SKM-1 treated with dmso at 0.1 percent for 144 hours (cell line): ENCODE measurements at regions not wholly inside any gene's neighbourhood (a gene's known extent, or its start where the extent isn't known, plus 50 kb on each side); places are given as distances from the start of the nearest gene placed in this dataset.
"Not testable (repeated sequence)": the region's sequence is repeated elsewhere in the genome, so short reads cannot be mapped to it uniquely, and the experiment has no call there.

ENCODE experiments used
- DNase-seq: peaks from one replicate; lab custom pipeline; 2025; ENCODE audit not compliant: unreplicated experiment; lab: John Stamatoyannopoulos, UW

- no peak for DNase-seq
Observed at GRCh38 chr12:4193821-4194220, 79.7 kb upstream of the CCND2 start.

DNA sequence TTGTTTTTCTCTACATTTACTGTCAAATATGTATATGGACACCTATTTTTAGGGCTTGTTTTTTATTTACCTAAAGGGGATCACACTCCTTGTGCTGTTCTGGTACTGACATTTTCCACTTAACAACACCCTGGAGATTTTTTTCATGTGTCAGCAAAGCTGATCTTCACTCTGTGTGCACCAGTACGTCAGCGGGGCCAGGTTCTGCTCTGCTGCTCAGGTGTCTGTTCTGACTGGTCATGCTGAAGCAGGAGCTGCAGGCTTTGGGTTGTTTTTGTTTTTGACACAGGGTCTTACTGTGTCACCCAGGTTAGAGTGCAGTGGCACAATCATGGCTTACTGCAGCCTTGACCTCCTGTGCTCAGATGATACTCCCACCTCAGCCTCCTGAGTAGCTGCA is 81.9 kb upstream of the CCND2 start:
- no peak for DNase-seq

GRCh38 chr12:4191149-4191548 is 82.4 kb upstream of the CCND2 start:
- no peak for DNase-seq

DNA sequence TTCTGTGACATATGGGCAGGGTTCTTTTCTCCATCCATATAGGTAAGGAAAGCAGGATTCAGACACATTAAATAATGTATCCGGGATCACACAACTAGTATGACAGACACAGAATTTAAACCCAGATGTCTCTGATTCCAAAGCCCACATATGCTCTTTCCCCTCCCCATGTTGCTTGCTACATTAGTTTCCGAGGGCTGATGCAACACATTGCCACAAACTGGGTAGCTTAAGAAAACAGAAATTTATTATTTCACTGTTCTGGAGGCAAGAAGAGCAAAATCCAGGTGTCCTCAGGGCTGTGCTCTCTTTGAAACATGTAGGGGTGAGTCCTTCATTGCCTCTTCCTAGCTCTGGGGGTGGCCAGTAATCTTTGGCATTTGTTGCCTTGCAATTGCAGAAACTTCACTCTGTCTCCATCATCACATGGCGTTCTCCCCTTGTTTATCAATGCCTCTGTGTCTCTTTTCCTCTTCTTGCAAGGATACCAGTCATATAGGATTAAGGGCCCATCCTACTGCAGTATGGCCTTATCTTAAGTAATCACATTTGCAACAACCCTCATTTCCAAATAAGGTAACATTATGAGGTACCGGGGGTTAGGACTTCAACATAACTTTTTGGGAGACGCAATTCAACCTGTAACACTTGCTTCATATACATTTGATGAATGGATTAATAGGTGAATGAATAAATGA is 83.0 kb upstream of the CCND2 start:
- no peak for DNase-seq

DNA sequence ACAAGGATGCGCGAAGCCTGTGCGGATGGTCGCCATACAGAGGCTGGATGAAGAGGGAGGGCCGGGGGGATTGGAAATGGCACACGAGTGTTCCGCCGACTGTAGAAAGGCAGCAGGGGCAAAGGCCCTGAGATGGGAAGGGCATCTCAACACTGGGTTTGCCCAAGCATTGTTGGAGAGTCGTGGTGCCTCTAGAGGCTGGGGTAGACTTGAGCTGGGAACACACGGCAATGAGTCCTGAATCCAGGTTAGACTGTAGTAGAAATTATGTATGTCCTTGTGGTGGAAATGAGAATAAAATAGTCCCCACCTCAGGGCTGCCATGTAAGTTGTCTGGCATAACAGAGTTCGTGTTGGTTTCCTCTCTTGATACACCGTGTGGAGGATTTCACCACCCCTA is 83.8 kb upstream of the CCND2 start:
- DNase-seq: no peak

DNA sequence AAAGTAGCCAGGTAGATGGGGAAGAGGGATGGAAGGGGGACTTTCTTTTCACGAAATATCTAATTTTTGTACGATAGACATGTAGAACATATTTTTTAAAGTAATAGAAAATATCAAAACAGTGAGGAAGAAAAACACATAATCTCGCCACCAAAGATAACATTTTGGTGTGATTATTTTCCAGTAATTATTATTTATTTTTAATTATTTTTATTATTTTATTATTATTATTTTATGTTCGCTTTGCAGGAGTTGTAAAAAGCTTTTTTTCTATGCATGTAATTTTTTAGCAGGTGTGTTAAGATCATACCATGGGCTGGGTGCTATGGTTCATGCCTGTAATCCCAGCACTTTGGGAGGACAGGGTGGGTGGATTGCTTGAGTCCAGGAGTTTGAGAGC is 85.6 kb upstream of the CCND2 start:
- no peak for DNase-seq

DNA sequence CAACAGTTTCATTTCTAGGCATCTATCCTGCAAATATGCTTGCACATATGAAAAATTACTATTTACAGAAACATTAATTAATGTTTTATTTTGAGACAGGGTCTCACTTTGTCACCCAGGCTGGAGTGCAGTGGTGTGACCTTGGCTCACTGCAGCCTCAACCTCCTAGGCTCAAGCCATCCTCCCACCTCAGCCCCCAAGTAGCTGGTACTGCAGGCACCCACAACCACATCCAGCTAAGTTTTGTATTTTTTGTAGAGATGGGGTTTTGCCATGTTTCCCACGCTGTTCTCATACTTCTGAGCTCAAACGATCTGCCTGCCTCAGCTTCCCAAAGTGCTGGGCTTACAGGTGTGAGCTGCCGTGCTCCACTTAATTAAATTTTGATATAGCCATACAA is 86.2 kb upstream of the CCND2 start:
- DNase-seq: not testable (repeated sequence)

DNA sequence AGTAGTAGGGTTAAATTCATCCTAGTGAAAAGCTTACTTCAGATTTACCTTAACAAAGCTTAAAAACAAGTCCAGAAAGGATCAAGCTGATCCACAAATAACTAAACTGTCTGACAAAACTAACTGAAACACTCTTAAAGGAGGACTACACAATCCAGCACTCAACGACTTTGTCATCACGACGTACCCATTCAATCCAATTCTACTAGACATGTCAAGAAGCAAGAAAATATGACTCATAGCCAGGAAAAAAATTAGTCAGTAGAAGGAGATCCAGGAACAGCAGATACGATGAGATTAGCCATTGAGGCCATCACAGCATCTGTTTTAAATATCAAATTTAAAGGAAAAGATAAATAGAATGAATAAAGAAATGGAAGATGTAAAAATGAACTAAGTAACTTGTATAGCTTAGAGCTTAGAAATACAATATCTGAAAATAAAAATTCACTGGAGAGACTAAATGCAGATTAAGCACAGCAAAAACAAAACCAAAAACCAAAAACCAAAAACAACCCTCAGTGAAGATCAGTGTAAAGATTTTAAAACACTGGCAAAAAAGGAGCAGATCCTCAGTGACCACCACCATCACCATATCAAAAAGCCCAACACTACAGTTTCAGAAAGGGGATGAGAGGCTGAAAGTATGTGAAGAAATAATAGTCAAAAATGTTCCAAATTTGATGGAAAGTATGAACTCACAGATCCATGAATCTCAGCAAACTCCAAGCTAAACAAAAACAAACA is 95.0 kb upstream of the CCND2 start:
- no peak for DNase-seq

GRCh38 chr12:4177262-4177661 is 96.3 kb upstream of the CCND2 start:
- DNase-seq: peak; percentile 38

DNA sequence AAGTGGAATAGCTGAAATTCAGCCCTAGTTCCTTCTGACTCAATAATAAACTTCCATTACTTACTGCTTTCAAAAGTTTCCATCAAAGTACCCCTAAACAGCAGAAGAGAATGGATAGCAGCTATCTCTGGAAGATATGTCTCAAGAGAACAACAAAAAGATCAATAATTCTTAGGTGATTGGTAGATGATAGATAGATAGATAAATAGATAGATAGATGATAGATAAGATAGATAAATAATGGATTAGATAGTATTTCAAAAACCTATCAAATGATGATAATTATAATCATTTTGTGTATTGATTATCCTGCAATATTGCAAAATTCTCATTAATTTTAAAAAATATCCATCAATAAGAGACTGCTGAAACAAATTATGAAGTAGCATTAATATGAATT is 97.4 kb upstream of the CCND2 start:
- DNase-seq: no peak

GRCh38 chr12:4174417-4174816 is 99.1 kb upstream of the CCND2 start:
- DNase-seq: no peak

GRCh38 chr12:4172999-4173398 is 100.6 kb upstream of the CCND2 start:
- no peak for DNase-seq

DNA sequence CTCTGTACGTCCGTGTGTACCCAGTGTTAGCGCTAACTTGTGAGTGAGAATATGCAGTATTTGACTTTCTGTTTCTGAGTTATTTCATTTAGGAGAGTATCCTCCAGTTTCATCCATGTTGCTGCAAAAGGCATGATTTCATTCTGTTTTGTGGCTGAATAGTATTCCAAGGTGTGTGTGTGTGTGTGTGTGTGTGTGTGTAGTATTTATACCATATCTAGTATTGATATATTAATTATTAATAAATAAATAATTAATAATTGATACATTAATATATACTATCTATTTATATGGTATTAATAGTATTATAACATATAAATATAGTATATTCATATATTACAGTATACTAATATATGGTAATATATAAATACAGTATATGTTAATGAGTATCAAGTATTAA is 101.8 kb upstream of the CCND2 start:
- DNase-seq: no peak

DNA sequence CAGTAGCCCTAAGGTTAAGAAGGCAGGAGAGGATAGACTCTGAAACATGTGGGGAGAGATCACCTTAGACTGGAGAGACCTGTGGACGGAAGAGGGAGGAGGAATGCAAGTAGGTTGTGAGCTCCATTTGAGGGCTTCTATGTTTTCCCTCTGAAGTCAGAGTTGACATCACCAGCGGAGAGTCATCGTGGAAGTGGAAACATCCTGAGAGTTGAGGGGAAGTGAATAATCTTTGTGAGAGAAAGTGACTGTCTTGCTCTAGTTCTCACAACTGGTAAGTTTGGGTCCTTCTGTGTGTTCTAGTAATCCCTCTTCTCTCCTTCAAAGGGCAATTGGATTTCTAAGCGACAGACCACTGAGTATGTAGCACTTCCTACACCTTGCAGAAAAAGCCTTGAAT is 103.6 kb upstream of the CCND2 start:
- no peak for DNase-seq

- no peak for DNase-seq
Observed at GRCh38 chr12:4169531-4169930, 104.0 kb upstream of the CCND2 start.

- no peak for DNase-seq
Observed at GRCh38 chr12:4168036-4168435, 105.5 kb upstream of the CCND2 start.

DNA sequence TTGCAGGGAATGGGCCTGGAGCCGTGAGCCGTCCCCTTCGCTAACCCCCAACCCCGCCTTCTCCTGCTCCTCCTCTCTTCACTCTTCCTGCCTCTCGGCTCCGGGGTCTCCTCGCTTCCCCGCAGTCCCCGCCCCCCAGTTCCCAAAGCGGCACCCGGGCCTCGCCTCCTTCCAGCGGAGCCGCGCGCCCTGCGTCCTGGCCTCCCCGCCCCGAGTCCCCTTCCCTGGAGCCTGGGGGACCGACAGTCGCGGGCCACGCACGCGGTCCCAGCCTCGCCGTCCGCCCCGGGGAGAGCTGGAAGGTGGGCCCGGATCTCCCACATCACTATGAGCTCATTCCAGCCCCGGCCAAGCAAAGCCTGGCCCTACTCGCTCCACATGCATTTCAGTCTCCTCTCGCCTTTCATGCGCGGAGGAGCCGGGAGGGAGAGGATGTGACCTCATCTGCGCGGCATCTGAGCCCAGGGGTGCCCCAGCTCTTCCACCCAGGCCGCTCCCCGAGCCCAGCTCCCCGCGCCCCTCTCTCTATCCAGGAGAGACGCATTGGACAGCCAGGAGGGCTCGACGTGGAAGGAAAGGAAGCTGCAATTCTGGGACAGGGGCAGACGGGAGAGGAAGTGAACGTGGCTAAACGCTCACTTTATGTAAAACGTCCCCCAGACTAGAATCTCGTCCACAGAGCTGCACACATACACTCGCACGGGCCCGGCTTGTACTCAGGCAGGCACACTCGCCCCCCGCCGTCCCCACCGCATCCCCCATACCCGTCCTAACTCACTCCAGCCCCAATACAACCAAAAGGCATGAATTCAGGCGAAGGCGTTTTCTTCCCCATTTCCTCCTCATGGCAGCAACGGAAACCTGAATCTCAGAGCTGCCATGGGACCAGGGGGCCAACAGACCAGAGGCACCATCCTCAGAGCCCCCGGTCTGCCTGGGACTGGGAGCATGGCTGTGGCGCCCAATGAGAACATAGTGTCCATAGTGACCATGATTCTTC is 108.7 kb upstream of the CCND2 start:
- DNase-seq: no peak

- no peak for DNase-seq
Observed at GRCh38 chr12:4164188-4164558, 109.4 kb upstream of the CCND2 start.

GRCh38 chr12:4161718-4162117 is 111.8 kb upstream of the CCND2 start:
- DNase-seq: no peak

DNA sequence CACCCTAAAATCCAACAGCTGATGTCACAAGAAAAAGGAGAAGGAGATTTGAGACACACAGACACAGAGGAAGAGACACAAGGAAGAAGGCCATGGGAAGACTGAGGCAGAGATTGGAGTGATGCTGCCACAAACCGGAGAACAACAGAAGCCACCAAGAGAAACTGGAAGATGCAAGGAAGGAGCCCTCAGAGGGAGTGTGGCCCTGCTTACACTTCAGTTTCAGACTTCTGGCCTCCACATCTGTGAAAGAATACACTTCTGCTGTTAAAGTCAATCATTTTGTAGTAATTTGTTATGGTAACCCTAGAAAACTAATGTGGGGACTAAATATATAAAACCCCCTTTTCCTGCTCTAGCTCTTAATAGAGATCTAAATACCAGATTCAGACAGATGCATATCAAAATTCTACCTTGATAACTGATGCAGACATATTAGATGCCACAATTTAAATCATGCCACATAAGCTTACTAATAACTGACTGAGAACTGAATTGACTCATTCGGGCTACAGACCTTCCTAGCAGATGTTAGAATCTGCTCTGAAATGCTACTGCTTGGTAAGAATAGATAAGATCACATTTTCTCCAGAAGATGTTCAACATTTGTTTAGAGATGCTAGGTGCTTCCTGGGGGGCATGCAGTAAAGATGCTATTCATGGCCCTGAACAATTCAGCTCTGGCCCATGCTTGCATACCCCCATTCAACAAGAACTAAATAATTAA is 113.1 kb upstream of the CCND2 start:
- no peak for DNase-seq

- DNase-seq: no peak
Observed at GRCh38 chr12:4159851-4160250, 113.7 kb upstream of the CCND2 start.
